OCI-LY3 (cell line): ENCODE measurements at regions not wholly inside any gene's neighbourhood (a gene's known extent, or its start where the extent isn't known, plus 50 kb on each side); places are given as distances from the start of the nearest gene placed in this dataset.

Experiments used
- CTCF ChIP-seq: fragments of 200-600, 300-600 bp; sonication (generic); IDR thresholded peaks from 2 replicates; pipeline ENCODE4 v1.5.1; 2014; ENCODE audit warnings: antibody characterized with exemption, low read length, low read depth
- EZH2phosphoT487 ChIP-seq: fragments of 200-600 bp; shearing (Covaris generic); IDR thresholded peaks from 2 replicates; pipeline ENCODE4 v1.6.1; 2018; ENCODE audit warnings: antibody characterized with exemption, mixed run types, low read depth

GRCh38 chr1:30028939-30029338 is 694.4 kb downstream of the MATN1 start:
- TF ChIP-seq CTCF: no peak
- TF ChIP-seq EZH2phosphoT487: no peak
